ENCODE measurements at regions not wholly inside any gene's neighbourhood (a gene's known extent, or its start where the extent isn't known, plus 50 kb on each side); places are given as distances from the start of the nearest gene placed in this dataset.

- TF ChIP-seq CTCF (IDR thresholded peaks at IDR 0.05), result no peak
- TF ChIP-seq POLR2A (IDR thresholded peaks at IDR 0.05), result no peak
Measured at GRCh38 chr2:116442418-116442817, 1372.1 kb upstream of the DDX18 start.

Data from body of pancreas (tissue), 4 donors.